ENCODE measurements at regions not wholly inside any gene's neighbourhood (a gene's known extent, or its start where the extent isn't known, plus 50 kb on each side); places are given as distances from the start of the nearest gene placed in this dataset.
"Not testable (repeated sequence)": the region's sequence is repeated elsewhere in the genome, so short reads cannot be mapped to it uniquely, and the experiment has no call there.

DNA sequence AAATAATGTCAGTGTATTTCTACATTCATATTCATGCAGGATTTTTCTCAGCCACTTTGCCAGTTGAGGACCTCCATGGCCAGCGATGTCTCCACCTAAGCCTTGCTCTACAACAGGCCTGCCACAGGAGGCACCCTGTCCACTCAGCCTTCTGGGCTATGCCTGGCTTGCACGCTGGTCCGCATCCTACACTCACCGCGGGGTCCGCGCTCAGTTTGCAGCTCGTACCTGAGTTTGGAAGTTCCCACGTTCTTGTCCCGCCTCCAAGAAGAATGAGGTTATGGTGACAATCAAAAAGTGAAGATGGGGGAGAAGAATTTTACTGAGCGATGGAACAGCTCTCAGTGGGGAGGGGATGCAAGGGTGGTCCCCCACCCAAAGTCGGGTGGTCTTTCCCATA is 93.6 kb upstream of the GRIK1 start:
- Mint-ChIP-seq H3K27ac (no peak overlapping the region), H3K9me3 (peaks cover 2% of the 10 kb centered on the region), H3K4me1 (no peaks in the 10 kb centered on the region), H3K27me3 (ENCODE audit: low read depth) (peaks cover 5% of the 10 kb centered on the region), H3K36me3 (ENCODE audit: low read depth) (no peaks in the 10 kb centered on the region), H3K4me3 (no peak overlapping the region)
- TF ChIP-seq, protein P1, sequence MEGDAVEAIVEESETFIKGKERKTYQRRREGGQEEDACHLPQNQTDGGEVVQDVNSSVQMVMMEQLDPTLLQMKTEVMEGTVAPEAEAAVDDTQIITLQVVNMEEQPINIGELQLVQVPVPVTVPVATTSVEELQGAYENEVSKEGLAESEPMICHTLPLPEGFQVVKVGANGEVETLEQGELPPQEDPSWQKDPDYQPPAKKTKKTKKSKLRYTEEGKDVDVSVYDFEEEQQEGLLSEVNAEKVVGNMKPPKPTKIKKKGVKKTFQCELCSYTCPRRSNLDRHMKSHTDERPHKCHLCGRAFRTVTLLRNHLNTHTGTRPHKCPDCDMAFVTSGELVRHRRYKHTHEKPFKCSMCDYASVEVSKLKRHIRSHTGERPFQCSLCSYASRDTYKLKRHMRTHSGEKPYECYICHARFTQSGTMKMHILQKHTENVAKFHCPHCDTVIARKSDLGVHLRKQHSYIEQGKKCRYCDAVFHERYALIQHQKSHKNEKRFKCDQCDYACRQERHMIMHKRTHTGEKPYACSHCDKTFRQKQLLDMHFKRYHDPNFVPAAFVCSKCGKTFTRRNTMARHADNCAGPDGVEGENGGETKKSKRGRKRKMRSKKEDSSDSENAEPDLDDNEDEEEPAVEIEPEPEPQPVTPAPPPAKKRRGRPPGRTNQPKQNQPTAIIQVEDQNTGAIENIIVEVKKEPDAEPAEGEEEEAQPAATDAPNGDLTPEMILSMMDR (IDR thresholded peaks at IDR 0.05; ENCODE audit: unreplicated experiment in 3 of 3) = no peak

DNA sequence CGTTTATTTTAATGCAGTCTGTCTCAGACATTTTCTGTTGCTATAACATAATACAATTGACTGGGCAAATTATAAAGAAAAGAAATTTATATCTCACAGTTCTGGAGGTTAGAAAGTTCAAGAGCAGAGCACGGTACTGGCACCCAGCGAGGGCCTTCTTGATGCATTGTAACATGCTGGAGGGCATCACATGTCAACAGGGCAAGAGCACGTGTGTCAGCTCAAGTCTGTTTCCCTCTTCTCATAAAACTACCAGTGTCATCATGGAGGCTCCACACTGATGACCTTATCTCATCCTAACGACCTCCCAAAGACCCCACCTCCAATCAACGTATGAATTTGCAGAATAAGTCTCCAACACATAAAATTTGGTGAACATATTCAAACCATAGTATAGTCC is 90.6 kb upstream of the GRIK1 start:
- Mint-ChIP-seq H3K27ac (no peak overlapping the region), H3K27me3 (ENCODE audit: low read depth) (peaks cover 3% of the 10 kb centered on the region), H3K36me3 (ENCODE audit: low read depth) (no peaks in the 10 kb centered on the region), H3K9me3 (peaks cover 2% of the 10 kb centered on the region), H3K4me3 (no peak overlapping the region), H3K4me1 (no peaks in the 10 kb centered on the region)
- TF ChIP-seq, protein P1 (IDR thresholded peaks at IDR 0.05; ENCODE audit: unreplicated experiment in 3 of 3) = no peak

DNA sequence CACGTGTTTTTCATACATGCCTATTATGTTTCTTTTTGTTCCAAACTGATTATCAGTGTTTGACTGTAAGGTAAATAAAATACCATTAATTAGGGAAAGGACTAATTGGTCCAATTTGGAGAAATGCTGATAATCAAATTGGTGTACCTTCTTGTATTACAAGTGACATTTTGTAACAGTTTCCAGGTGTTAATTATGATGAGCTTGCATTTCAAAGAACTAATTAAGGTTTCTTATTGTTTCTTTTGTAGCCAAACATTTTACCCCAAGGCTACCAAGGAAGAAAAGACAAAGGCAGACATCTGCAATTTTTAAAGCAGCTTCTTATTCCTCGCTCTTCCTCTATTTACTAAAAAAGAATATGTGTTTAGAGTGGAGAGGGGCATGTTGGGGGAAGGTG is 88.7 kb upstream of the GRIK1 start:
- Mint-ChIP-seq H3K9me3 (peaks cover 2% of the 10 kb centered on the region), H3K27ac (no peak overlapping the region), H3K4me3 (no peak overlapping the region), H3K36me3 (ENCODE audit: low read depth) (no peaks in the 10 kb centered on the region), H3K4me1 (no peaks in the 10 kb centered on the region), H3K27me3 (ENCODE audit: low read depth) (no peaks in the 10 kb centered on the region)
- TF ChIP-seq, protein P1 (IDR thresholded peaks at IDR 0.05; ENCODE audit: unreplicated experiment in 3 of 3) = no peak

DNA sequence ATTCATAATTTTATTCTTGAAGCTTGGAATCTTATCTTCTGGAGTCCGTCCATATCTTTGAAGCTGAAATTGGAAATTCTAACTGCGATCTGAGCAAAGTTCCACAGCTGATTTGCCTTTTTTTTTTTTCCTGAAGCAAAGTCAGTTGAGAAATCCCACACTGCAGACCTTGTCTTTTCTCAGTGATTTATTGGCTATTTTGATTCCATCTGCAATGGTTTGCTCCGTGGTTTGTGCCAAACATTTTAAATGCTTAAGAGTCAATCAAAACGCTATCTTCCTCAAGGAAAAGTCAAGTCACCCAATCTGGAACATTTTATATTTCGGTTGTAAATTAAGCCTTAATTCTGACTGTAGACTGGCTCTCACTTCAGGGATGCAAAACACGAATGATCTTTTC is 88.2 kb upstream of the GRIK1 start:
- Mint-ChIP-seq H3K27me3 (ENCODE audit: low read depth) (peaks cover 2% of the 10 kb centered on the region), H3K4me1 (no peaks in the 10 kb centered on the region), H3K27ac (no peak overlapping the region), H3K9me3 (no peaks in the 10 kb centered on the region), H3K36me3 (ENCODE audit: low read depth) (no peaks in the 10 kb centered on the region), H3K4me3 (no peak overlapping the region)
- TF ChIP-seq, protein P1 (IDR thresholded peaks at IDR 0.05; ENCODE audit: unreplicated experiment in 3 of 3) = no peak

DNA sequence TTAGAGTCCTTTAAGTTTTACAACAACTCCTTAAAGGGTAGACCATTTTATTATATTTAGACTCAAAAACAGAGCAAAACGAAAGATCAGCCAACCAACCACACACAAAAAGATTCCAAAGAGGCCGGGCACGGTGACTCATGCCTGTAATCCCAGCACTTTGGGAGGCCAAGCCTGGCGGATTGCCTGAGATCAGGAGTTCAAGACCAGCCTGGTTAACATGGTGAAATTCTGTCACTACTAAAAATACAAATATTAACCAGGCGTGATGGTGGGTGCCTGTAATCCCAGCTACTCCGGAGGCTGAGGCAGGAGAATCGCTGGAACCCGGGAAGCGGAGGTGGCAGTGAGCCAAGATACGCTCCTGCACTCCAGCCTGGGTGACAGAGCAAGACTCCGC is 83.3 kb upstream of the GRIK1 start:
- H3K36me3 Mint-ChIP-seq (ENCODE audit: low read depth); H3K9me3 Mint-ChIP-seq; H3K27ac Mint-ChIP-seq; H3K4me1 Mint-ChIP-seq; H3K27me3 Mint-ChIP-seq (ENCODE audit: low read depth); H3K4me3 Mint-ChIP-seq: not testable (repeated sequence)

DNA sequence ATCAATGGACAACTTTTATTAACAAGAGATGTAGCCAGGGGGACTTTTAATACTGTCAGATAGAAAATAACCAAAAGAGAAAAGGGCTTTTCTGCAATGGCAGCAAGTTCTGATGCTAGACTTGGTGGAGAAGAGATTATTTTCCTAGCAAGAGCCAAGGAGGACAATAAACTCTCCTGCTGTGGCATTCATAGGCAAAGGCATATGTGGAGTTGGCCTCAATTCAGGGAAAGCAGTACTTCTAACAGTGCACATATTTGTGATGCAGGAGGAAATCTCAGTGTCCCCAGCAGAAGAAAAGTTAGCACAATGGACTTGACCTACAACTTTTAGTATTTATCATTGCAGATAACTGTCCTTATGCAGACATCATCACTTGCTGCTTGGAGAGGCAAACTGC is 75.1 kb upstream of the GRIK1 start:
- Mint-ChIP-seq H3K27ac (no peak overlapping the region), H3K4me3 (no peak overlapping the region), H3K27me3 (ENCODE audit: low read depth) (no peaks in the 10 kb centered on the region), H3K9me3 (peaks cover 19% of the 10 kb centered on the region), H3K36me3 (ENCODE audit: low read depth) (no peaks in the 10 kb centered on the region), H3K4me1 (no peaks in the 10 kb centered on the region)
- TF ChIP-seq, protein P1 (IDR thresholded peaks at IDR 0.05; ENCODE audit: unreplicated experiment in 3 of 3) = no peak

DNA sequence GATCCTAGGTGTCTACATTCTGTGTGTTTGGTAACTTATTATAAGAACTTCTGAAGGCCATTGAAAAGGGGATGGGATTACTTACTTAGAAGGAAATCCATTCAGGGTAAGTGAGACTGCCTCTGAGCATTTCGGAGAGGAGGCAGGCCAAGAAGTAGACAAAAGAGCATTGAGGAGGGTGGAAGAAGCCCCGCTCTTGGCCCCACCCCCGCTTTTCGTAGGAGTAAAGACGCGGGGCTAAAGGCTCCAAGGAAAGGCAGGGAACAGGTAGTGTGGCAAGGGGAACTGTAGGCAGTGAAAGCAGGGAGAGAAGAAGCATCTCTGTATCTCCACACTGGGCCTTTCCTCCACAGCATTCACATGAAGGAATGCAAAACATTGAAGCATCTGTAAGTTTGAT is 51.8 kb upstream of the GRIK1 start:
- no peaks in the 10 kb centered on the region for H3K27me3 Mint-ChIP-seq (ENCODE audit: low read depth)
- TF ChIP-seq, protein P1 (IDR thresholded peaks at IDR 0.05; ENCODE audit: unreplicated experiment in 3 of 3) = no peak
- H3K4me1 Mint-ChIP-seq = no peaks in the 10 kb centered on the region
- H3K9me3 Mint-ChIP-seq = peaks cover 7% of the 10 kb centered on the region
- no peaks in the 10 kb centered on the region for H3K36me3 Mint-ChIP-seq (ENCODE audit: low read depth)
- H3K27ac Mint-ChIP-seq = no peak overlapping the region
- no peak overlapping the region for H3K4me3 Mint-ChIP-seq
